ENCODE measurements at regions not wholly inside any gene's neighbourhood (a gene's known extent, or its start where the extent isn't known, plus 50 kb on each side); places are given as distances from the start of the nearest gene placed in this dataset.
"Not testable (repeated sequence)": the region's sequence is repeated elsewhere in the genome, so short reads cannot be mapped to it uniquely, and the experiment has no call there.

DNA sequence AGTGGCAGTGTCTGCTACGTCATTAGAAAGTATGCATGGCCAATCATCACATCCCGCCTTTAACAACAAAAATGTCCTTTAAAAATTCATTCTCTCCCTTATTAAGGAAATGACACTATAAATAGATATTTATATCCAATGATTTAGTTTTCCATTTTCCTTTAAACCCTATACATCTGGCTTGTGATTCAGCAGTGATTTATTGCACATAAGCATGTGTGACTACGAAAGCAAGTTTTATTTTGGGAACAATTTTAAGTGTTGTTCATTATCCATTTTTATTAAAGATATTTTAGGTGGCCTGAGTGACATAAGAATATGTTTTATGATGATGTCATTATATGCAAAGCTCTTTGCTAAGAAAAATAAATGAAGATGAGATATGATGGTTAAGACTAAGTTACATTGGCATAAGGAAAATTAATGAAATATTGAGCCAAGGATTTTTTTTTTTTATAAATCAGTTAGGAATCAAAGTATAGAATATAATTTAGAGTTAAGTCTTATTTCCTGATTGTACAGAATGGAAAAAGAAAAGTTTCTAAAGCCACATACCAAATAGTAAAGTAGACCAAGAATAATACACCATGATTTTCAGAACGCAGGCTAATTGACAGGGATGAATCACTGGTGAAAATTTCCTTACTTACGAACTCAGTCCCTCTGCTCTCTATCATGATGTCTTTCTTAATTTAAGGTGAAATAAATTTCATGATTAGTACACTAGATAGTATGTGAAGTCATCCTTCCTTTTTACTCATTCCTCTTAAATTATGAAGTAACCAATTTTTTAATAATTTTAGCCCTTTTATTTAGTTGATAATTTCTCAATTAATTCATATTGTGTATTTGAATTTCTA lies 822.4 kb downstream of the FAT4 start:
- DNase-seq (ENCODE audit: low spot score): no peak

- DNase-seq (ENCODE audit: low spot score): no peak
Measured at GRCh38 chr4:126137782-126138170, 823.0 kb downstream of the FAT4 start.

DNA sequence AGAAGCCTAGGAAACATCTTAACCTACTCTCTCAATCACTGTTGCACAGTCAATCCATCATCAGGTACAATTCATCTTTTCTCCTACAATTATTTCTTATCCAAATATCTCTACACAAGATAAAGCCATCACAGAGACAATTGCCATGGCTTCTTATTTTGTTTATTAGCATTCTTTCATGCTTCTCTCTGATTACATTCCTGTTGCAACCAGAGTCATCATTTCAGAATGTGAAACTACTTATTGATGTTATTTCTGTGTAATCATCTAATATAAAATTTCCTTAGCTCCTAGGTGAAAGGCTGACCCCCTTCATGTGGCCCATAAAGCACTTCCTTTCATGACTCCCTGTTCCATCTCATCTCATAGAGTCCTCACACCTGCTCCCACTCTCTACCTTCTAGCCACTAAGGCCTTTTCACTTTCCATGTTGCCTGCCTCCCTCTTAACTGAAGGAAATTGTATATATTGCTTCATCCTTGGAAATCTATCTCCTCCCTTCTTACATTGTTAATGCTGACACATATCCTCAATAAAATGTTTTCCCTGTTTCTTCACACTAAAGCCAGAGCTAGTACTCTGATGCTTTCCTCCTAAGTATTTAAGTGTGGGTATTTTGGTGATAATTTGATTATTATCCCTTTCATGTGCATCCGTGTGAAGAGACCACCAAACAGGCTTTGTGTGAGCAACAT lies 829.9 kb downstream of the FAT4 start:
- DNase-seq (ENCODE audit: low spot score): no peak

- DNase-seq (ENCODE audit: low spot score): no peak
Measured at GRCh38 chr4:126168484-126168883, 853.7 kb downstream of the FAT4 start.

GRCh38 chr4:126172126-126172525 lies 857.4 kb downstream of the FAT4 start:
- no peak for DNase-seq (ENCODE audit: low spot score)

DNA sequence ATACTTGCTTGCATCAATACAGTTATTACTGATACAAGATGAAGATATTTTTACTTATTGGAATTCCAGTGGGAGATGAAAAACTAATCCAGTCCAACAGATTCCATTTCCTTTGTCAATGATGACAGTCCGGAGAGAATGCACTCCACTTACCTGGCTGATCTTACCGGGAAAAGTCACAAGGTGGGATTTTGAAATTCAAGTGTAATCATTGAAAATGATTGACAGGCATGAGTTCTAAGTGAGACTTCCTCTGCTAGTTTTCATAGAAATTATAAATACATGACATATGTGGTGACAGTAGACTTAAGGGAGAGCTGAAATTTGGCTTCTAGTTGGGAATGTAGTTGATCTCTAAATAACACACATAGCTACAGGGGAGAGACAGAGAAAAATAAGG lies 859.9 kb downstream of the FAT4 start:
- DNase-seq (ENCODE audit: low spot score): no peak

GRCh38 chr4:126180642-126181041 lies 865.9 kb downstream of the FAT4 start:
- DNase-seq (ENCODE audit: low spot score): no peak

GRCh38 chr4:126182336-126182735 lies 867.6 kb downstream of the FAT4 start:
- DNase-seq (ENCODE audit: low spot score): no peak

GRCh38 chr4:126182786-126183185 lies 868.0 kb downstream of the FAT4 start:
- DNase-seq (ENCODE audit: low spot score): no peak

- no peak for DNase-seq (ENCODE audit: low spot score)
Measured at GRCh38 chr4:126183206-126183605, 868.5 kb downstream of the FAT4 start.

DNA sequence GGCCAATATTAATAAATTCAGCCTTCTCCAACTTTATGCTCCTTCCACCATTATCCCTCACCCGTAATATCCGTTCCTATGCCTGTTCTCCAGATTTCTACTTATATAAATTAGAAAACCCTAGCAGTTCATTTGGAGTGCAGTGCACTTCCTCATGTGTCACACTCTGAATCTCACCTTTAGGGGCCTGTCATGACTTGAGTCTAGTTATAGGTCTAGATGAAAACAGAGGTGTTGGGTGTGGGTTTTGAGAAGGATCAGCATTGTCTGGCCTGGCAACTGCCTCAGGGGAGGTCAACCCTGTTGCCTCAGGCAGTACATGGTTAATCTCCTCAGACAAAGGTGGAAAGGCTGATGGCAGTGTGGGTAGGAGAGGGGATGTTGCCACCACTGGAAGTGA lies 876.8 kb downstream of the FAT4 start:
- DNase-seq (ENCODE audit: low spot score): no peak

- DNase-seq (ENCODE audit: low spot score): no peak
Measured at GRCh38 chr4:126192506-126192905, 877.8 kb downstream of the FAT4 start.

DNA sequence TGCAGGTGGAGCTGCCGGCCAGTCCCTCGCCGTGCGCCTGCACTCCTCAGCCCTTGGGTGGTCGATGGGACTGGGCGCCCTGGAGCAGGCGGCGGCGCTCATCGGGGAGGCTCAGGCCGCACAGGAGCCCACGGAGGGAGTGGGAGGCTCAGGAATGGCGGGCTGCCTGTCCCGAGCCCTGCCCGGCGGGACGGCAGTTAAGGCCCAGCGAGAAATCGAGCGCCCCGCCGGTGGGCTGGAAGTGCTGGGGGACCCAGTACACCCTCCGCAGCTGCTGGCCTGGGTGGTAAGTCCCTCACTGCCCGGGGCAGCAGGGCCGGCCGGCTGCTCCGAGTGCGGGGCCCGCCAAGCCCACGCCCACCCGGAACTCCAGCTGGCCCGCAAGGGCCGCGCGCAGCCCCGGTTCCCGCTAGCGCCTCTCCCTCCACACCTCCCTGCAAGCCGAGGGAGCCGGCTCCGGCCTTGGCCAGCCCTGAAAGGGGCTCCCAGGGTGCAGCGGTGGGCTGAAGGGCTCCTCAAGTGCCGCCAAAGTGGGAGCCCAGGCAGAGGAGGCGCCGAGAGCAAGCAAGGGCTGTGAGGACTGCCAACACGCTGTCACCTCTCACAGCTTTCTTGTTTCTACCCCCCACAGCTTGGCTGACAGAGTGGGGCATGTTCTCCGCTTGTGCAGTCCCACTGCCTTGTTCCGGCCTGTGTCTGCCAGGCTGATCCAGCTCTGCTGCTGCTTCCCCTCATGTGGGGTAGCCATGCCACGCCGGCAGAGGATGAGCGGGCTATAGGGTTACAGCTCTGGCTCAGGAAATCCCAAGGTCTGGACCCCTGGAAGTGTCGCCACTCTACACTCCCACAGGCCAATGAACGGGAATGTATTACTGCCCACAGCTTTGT lies 886.7 kb downstream of the FAT4 start:
- not testable (repeated sequence) for DNase-seq (ENCODE audit: low spot score)

DNA sequence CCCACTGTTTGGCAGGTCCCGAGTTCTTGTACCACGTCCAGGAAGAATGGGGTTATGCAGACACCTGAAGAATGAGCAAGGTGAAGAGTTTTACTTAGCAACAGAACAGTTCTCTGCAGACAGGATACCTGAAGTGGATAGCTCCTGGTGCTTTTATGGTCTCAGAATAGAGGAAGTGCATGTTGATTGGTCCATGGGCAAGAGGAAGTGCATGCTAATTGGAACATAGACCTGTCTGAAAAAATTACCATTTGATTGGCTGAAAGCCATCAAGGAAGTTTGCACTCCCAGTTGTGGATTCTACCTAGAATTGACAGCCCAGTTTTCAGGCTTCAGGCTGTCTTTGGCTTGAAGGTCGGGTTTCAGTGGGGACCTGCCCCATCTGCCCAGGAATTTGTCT lies 887.5 kb downstream of the FAT4 start:
- DNase-seq (ENCODE audit: low spot score): no peak

DNA sequence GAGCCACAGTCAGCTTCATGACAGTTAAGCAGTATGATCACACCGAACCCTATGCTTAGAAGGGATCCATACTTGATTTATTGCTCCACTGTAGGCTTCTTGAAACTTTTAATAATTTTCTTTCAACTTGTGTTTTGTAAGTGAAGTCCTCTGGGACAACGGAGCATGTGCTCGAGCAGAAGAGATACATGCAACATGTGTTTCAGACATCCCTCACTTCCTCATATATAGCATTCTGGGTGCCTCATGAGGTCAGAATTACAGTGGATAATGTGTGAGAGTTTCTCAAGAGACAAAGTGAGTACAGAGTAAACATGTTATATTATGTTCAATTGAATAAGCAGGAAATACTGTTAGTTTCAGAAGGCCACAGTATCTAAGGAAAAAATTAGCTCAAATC lies 893.2 kb downstream of the FAT4 start:
- DNase-seq (ENCODE audit: low spot score): no peak

DNA sequence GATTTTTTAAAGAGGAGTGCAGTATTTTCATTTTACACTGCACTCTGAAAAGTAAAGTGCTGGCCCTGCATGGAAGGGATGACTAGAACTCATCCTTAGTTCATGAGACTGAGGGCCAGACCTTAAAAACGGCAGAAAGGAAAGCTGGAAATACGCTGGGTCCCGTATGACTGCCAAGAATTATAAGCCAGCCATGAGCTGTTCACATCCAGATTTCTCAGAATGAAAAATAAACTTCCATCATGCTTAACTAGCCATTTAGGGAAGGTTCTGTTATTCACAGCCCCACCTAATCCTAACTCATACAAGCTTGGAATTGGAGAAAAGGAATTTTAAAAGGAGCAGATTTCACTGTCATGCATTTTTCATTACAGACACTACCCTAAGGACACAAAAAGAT lies 894.4 kb downstream of the FAT4 start:
- no peak for DNase-seq (ENCODE audit: low spot score)

- DNase-seq (ENCODE audit: low spot score): no peak
Measured at GRCh38 chr4:126213996-126214395, 899.2 kb downstream of the FAT4 start.

- no peak for DNase-seq (ENCODE audit: low spot score)
Measured at GRCh38 chr4:126215759-126216158, 901.0 kb downstream of the FAT4 start.

GRCh38 chr4:126216611-126217010 lies 901.9 kb downstream of the FAT4 start:
- no peak for DNase-seq (ENCODE audit: low spot score)

DNA sequence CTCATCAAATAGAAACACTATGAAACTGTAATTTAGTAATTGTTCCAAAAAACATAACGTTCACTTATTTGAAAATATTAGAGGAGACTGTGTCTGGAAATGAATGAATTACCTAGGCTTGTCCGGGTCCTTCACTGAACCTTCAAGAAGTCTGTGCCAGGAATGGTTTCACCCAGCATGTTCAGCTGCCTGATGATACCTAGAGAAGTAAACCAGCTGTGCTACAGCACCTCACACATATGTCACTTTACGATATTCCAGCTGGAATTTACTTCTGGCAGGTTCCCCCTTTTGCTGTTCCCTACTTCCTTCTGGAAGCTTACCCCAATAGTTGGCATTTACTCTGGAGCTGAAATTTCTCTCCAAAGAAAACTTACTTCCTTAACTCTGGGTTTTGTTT lies 906.5 kb downstream of the FAT4 start:
- DNase-seq (ENCODE audit: low spot score): no peak

DNA sequence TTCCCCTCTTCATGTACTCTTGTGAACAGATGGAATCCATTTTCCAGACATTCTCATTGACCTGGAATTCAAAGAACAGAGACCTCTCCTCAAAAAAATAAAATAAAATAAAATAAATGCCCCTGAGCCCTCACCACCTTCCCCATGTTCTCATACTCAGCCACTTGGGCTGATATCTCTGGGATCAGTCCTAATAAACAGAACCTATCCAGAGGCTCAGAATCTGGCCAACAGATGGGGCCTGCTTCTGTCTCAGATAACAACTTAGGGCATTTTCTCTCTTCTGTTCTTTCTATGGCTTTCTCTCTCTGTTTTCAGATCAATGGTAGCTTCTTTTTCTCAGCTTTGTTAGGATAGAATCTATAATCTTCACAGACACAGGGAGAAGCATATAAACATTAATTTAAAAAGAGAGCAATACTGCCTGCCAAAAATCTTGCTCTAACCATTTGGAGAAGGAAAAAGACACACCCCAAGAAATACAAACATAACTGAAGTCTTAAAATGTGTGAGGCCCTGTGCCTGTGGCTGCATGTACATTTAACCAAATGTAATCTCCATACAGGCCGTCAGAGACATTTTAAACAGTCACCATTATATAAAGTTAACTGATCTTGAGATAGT lies 907.1 kb downstream of the FAT4 start:
- DNase-seq (ENCODE audit: low spot score): no peak

DNA sequence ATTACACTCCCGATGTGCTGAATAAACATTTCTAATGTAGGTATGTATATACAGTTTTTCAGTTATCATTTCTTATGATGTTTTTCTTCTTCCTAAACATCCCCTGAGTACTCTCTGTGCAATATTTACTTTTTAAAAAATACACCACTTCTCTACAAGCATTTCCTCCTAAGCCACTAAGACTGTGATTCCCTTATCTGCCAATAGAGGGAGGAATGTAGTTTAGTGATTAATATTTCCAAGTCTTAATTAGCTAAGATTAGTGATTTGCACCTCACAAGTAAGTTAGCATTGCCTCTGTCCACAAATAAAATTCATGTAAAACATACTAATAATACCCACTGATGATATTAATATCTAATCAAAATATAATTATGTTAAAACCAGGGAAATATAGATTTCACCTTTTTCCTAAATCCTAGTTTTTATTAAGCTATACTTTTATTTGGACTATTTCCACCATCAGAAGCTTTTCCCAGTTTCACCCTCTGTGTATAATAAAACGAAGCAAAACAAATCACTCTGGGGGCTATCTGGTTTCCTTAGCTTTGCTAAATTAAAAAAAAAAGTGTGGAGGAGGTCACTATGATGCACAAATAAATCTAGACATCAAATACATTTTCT lies 909.1 kb downstream of the FAT4 start:
- peak; percentile 31 for DNase-seq (ENCODE audit: low spot score)

All from RKO (cell line).